ENCODE measurements at regions not wholly inside any gene's neighbourhood (a gene's known extent, or its start where the extent isn't known, plus 50 kb on each side); places are given as distances from the start of the nearest gene placed in this dataset.

GRCh38 chr19:28887920-28888618 lies 324.9 kb downstream of the UQCRFS1 start:
- Histone ChIP-seq H3K4me3 (no peak overlapping the region), H3K36me3 (replicated peaks in 1 of 2) (no peaks in the 10 kb centered on the region), H3K27me3 (peaks cover 5% of the 10 kb centered on the region), H3K4me1 (replicated peaks in 1 of 2) (no peaks in the 10 kb centered on the region), H3K27ac (no peak overlapping the region), H3K9me3 (replicated peaks in 1 of 3) (no peaks in the 10 kb centered on the region)
- WGBS, 4 donors = 56 to 93% (median 66%) methylated on average over 6 to 14 of the region's 14 CpGs
- TF ChIP-seq CTCF (IDR thresholded peaks at IDR 0.05) = no peak
- no peak for TF ChIP-seq POLR2A (IDR thresholded peaks at IDR 0.05)
- intact Hi-C loops (cut with DNase I) = no loop called here
- DNase-seq = no peak

DNA sequence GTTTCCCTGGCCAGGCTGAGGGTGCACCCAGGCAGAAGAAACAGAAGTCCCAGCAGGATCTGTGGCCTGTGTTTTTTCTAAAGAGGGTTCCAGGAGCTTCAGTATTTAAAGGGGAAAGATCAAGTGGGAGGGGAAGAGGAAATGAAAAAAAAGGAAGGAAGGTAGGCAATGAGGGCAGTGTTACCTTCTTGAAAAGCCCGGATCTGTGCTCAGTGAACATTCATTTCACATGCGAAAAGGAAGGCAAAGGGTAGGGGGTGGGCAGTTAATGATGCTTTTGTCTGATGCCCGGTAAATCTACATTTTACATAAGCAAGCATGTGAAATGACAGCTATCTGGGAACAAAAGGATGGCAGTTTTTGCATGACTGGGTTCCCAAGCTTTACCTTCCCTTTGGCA lies 326.2 kb downstream of the UQCRFS1 start:
- H3K4me1 ChIP-seq (replicated peaks in 1 of 2) = no peaks in the 10 kb centered on the region
- WGBS, 4 donors = 41 to 57% (median 47%) methylated on average over 3 of the region's 3 CpGs
- H3K9me3 ChIP-seq (replicated peaks in 1 of 3) = no peaks in the 10 kb centered on the region
- H3K36me3 ChIP-seq (replicated peaks in 1 of 2) = no peaks in the 10 kb centered on the region
- intact Hi-C loops (cut with DNase I) = no loop called here
- DNase-seq = no peak
- H3K4me3 ChIP-seq = no peak overlapping the region
- peaks cover 5% of the 10 kb centered on the region for H3K27me3 ChIP-seq
- no peak overlapping the region for H3K27ac ChIP-seq
- no peak for TF ChIP-seq CTCF (IDR thresholded peaks at IDR 0.05)
- TF ChIP-seq POLR2A (IDR thresholded peaks at IDR 0.05) = no peak

DNA sequence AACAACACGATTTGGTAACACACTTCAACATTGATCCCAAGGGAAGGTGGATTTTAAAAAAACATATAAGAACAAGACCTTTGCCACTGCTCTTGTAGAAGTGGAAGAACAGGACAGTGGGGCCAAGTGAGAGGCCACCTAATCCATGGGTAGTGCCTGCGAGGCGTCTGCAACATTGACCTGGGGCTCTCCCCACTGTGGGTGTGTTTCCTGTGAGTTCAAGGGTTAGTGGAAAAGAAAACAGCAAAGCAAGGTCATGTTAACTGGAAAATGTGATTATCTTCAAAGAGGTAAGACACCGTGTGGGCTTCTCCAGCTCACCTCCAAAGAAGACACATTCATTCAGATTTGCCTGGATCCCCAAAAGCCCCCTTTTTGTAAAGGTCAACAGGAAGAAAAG lies 327.0 kb downstream of the UQCRFS1 start:
- Histone ChIP-seq H3K4me3 (no peak overlapping the region), H3K36me3 (replicated peaks in 1 of 2) (no peaks in the 10 kb centered on the region), H3K27ac (no peak overlapping the region), H3K9me3 (replicated peaks in 1 of 3) (no peaks in the 10 kb centered on the region), H3K4me1 (replicated peaks in 1 of 2) (no peaks in the 10 kb centered on the region), H3K27me3 (peaks cover 5% of the 10 kb centered on the region)
- 39 to 60% (median 43%) methylated on average over 4 of the region's 4 CpGs for WGBS, 4 donors
- no peak for TF ChIP-seq CTCF (IDR thresholded peaks at IDR 0.05)
- TF ChIP-seq POLR2A (IDR thresholded peaks at IDR 0.05) = no peak
- intact Hi-C loops (cut with DNase I) = no loop called here
- DNase-seq = no peak

GRCh38 chr19:28884786-28885476 lies 328.0 kb downstream of the UQCRFS1 start:
- no peaks in the 10 kb centered on the region for H3K4me1 ChIP-seq (replicated peaks in 1 of 2)
- H3K36me3 ChIP-seq (replicated peaks in 1 of 2) = no peaks in the 10 kb centered on the region
- no peaks in the 10 kb centered on the region for H3K9me3 ChIP-seq (replicated peaks in 1 of 3)
- DNase-seq = no peak
- H3K4me3 ChIP-seq = no peak overlapping the region
- TF ChIP-seq CTCF (IDR thresholded peaks at IDR 0.05) (no peak), POLR2A (IDR thresholded peaks at IDR 0.05) (no peak)
- peaks cover 5% of the 10 kb centered on the region for H3K27me3 ChIP-seq
- no peak overlapping the region for H3K27ac ChIP-seq
- 58 to 84% (median 65%) methylated on average over 12 of the region's 12 CpGs for WGBS, 4 donors
- intact Hi-C loops (cut with DNase I) = loop anchor here in 1 of 2 donors (5.0 kb wide), 1 partner anchor 418 kb away; no protein-coding TSS in a partner anchor
